ENCODE measurements at regions not wholly inside any gene's neighbourhood (a gene's known extent, or its start where the extent isn't known, plus 50 kb on each side); places are given as distances from the start of the nearest gene placed in this dataset.

DNA sequence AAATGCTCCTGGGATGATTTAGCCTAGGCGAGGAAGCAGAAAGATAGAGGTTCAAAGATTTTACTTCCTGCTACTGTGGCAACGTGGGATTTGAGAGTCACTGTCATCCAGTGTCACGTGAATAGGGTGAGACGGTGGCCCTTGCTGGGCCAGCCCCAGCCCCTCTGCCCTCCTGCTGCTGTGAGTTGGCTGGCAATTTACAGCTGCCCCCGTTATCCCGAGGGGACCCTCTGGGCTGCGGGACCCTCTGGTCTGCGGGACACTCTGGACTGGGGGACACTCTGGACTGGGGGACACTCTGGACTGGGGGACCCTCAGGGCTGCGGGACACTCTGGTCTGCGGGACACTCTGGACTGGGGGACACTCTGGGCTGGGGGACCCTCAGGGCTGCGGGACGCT lies 765.4 kb downstream of the TRIML1 start:
- in situ Hi-C loops (cut with MboI; ENCODE audit: low sequenced_read_pairs, unreplicated experiment) = no loop called here
- TF ChIP-seq, protein P1, sequence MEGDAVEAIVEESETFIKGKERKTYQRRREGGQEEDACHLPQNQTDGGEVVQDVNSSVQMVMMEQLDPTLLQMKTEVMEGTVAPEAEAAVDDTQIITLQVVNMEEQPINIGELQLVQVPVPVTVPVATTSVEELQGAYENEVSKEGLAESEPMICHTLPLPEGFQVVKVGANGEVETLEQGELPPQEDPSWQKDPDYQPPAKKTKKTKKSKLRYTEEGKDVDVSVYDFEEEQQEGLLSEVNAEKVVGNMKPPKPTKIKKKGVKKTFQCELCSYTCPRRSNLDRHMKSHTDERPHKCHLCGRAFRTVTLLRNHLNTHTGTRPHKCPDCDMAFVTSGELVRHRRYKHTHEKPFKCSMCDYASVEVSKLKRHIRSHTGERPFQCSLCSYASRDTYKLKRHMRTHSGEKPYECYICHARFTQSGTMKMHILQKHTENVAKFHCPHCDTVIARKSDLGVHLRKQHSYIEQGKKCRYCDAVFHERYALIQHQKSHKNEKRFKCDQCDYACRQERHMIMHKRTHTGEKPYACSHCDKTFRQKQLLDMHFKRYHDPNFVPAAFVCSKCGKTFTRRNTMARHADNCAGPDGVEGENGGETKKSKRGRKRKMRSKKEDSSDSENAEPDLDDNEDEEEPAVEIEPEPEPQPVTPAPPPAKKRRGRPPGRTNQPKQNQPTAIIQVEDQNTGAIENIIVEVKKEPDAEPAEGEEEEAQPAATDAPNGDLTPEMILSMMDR (IDR thresholded peaks at IDR 0.05; ENCODE audit: borderline replicate concordance, control extremely low read depth, extremely low read depth, insufficient read depth, missing control alignments) = no peak
- no peak for DNase-seq (ENCODE audit: low spot score)

- in situ Hi-C loops (cut with MboI; ENCODE audit: low sequenced_read_pairs, unreplicated experiment) = no loop called here
- no peak for DNase-seq (ENCODE audit: low spot score)
- TF ChIP-seq, protein P1 (IDR thresholded peaks at IDR 0.05; ENCODE audit: borderline replicate concordance, control extremely low read depth, extremely low read depth, insufficient read depth, missing control alignments) = no peak
Observed at GRCh38 chr4:188905248-188905647, 766.0 kb downstream of the TRIML1 start.

DNA sequence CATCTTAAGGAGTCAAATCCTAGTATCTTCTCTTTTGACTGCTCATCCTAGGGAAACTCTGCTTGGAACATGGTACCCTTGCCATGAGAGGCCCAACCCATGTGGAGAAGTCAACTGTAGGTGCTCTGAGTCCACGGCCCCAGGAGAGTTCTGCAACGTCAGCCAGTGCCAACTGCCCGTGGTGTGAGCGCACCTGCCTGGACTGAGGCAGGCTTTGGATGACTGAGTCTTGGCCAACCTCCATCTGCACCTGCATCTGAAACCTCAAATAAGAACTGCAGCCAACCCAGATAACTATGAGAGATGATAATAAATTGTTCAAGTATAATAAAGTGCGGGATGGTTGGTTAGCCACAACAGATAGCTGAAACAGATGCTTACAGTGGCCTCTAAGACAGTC lies 772.0 kb downstream of the TRIML1 start:
- DNase-seq (ENCODE audit: low spot score) = no peak
- TF ChIP-seq, protein P1 (IDR thresholded peaks at IDR 0.05; ENCODE audit: borderline replicate concordance, control extremely low read depth, extremely low read depth, insufficient read depth, missing control alignments) = no peak
- in situ Hi-C loops (cut with MboI; ENCODE audit: low sequenced_read_pairs, unreplicated experiment) = no loop called here

- DNase-seq (ENCODE audit: low spot score) = no peak
- TF ChIP-seq, protein P1 (IDR thresholded peaks at IDR 0.05; ENCODE audit: borderline replicate concordance, control extremely low read depth, extremely low read depth, insufficient read depth, missing control alignments) = no peak
- in situ Hi-C loops (cut with MboI; ENCODE audit: low sequenced_read_pairs, unreplicated experiment) = no loop called here
Observed at GRCh38 chr4:188911707-188912106, 772.5 kb downstream of the TRIML1 start.

GRCh38 chr4:188915175-188915574 lies 775.9 kb downstream of the TRIML1 start:
- no peak for DNase-seq (ENCODE audit: low spot score)
- TF ChIP-seq, protein P1 (IDR thresholded peaks at IDR 0.05; ENCODE audit: borderline replicate concordance, control extremely low read depth, extremely low read depth, insufficient read depth, missing control alignments) = no peak
- in situ Hi-C loops (cut with MboI; ENCODE audit: low sequenced_read_pairs, unreplicated experiment) = no loop called here

- in situ Hi-C loops (cut with MboI; ENCODE audit: low sequenced_read_pairs, unreplicated experiment) = no loop called here
- DNase-seq (ENCODE audit: low spot score) = no peak
- TF ChIP-seq, protein P1 (IDR thresholded peaks at IDR 0.05; ENCODE audit: borderline replicate concordance, control extremely low read depth, extremely low read depth, insufficient read depth, missing control alignments) = no peak
Observed at GRCh38 chr4:188918787-188919186, 779.5 kb downstream of the TRIML1 start.

DNA sequence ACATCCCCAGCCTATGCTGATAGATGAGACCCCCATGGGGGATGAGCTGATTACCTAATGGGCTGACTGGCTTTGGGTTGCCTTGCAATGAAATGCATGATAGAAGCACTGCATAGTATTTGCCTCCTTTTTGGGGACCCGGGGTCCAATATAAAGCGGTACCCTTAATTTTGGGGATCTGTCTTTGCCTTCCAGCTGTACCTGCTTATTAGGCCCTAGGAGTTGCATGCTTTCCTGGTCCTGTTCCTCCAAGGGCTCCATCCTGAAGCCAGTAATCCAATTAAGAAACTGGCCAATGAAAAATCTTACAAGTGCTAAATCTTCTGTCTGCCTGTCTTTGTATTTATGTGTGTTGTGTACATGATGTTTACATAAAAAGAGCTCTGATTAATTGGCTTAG lies 791.6 kb downstream of the TRIML1 start:
- no peak for DNase-seq (ENCODE audit: low spot score)
- in situ Hi-C loops (cut with MboI; ENCODE audit: low sequenced_read_pairs, unreplicated experiment) = no loop called here
- TF ChIP-seq, protein P1 (IDR thresholded peaks at IDR 0.05; ENCODE audit: borderline replicate concordance, control extremely low read depth, extremely low read depth, insufficient read depth, missing control alignments) = no peak
